B cell (primary cell): ENCODE measurements at regions not wholly inside any gene's neighbourhood (a gene's known extent, or its start where the extent isn't known, plus 50 kb on each side); places are given as distances from the start of the nearest gene placed in this dataset.

Experiments
- ATAC-seq: fragments of 200-7000 bp; cut with Tn5 transposase; one replicate; pipeline ENCODE4 v1.10.0; 2021; ENCODE audit warnings: low read depth, mild to moderate bottlenecking, moderate number of reproducible peaks, moderate library complexity
- CTCF ChIA-PET: fragments of 350-600 bp; sonication (Branson Sonifier 250); formaldehyde crosslinking; loops from one replicate; lab custom pipeline; 2021; ENCODE audit warnings: antibody characterized with exemption, inconsistent platforms; lab: Charles Lee
- POLR2A ChIA-PET: fragments of 350-600 bp; sonication (Branson Sonifier 250); formaldehyde crosslinking; loops from one replicate; lab custom pipeline; 2021; ENCODE audit warnings: antibody characterized with exemption; lab: Charles Lee
- DNase-seq: peaks from one replicate; pipeline ENCODE4 v3.0.0; 2013
- H2AFZ ChIP-seq: 2 replicates; pipeline ENCODE4 v1.6.1; 2012; ENCODE audit warnings: mild to moderate bottlenecking, low read depth, low read length; ENCODE audit not compliant: insufficient read depth, poor library complexity, severe bottlenecking
- H3K27ac ChIP-seq, 2 donors: 1 replicate in 1 of 2; 2 replicates in 1 of 2; pipeline ENCODE4 v1.5.1; 2012 to 2013; ENCODE audit warnings: low read length in 2 of 2, mild to moderate bottlenecking in 2 of 2, moderate library complexity in 1 of 2
- H3K27me3 ChIP-seq, 4 experiments: fragments of 200-600 bp in 1 of 4; sonication (generic) in 1 of 4; replicated peaks in 1 of 4; 1 replicate in 2 of 4; 2 replicates in 2 of 4; pipeline versions ENCODE4 v1.6.1 to v1.7.0; 2013 to 2016; ENCODE audit warnings: low read length in 3 of 4, mild to moderate bottlenecking in 2 of 4, mixed read lengths in 1 of 4, moderate library complexity in 1 of 4; ENCODE audit not compliant: insufficient read depth in 4 of 4, control insufficient read depth in 3 of 4; ENCODE audit errors: control extremely low read depth in 1 of 4
- H3K36me3 ChIP-seq, 2 experiments: replicated peaks in 1 of 2; 1 replicate in 1 of 2; 2 replicates in 1 of 2; pipeline versions ENCODE4 v1.6.1 to v1.7.1; 2013; ENCODE audit warnings: low read length in 1 of 2; ENCODE audit not compliant: insufficient read depth in 2 of 2, control insufficient read depth in 1 of 2; ENCODE audit errors: control extremely low read depth in 1 of 2, extremely low read depth in 1 of 2
- H3K4me1 ChIP-seq, 2 donors: fragments of 200-600 bp in 1 of 2; sonication (generic) in 1 of 2; 1 replicate in 1 of 2; 2 replicates in 1 of 2; pipeline versions ENCODE4 v1.5.1 to v1.6.1; 2013 to 2017; ENCODE audit warnings: low read length in 2 of 2; ENCODE audit not compliant: control insufficient read depth in 2 of 2, insufficient read depth in 2 of 2
- H3K4me2 ChIP-seq: replicated peaks from 2 replicates; pipeline ENCODE3; 2012; ENCODE audit warnings: mild to moderate bottlenecking, low read depth, low read length; ENCODE audit not compliant: poor library complexity, severe bottlenecking
- H3K4me3 ChIP-seq, 5 experiments: fragments of 200-600 bp in 1 of 5; sonication (generic) in 1 of 5; 1 replicate in 3 of 5; 2 replicates in 2 of 5; pipeline versions ENCODE4 v1.5.1 to v1.7.0; 2011 to 2016; ENCODE audit warnings: low read length in 4 of 5, mild to moderate bottlenecking in 4 of 5, low read depth in 2 of 5, control low read depth in 1 of 5, moderate library complexity in 1 of 5; ENCODE audit not compliant: insufficient read depth in 1 of 5; ENCODE audit errors: control extremely low read depth in 1 of 5, extremely low read depth in 1 of 5
- H3K79me2 ChIP-seq: fragments of 200-600 bp; sonication (generic); one replicate; pipeline ENCODE4 v1.6.0; 2016; ENCODE audit warnings: low read length; ENCODE audit not compliant: control insufficient read depth, insufficient read depth
- H3K9ac ChIP-seq: fragments of 200-600 bp; sonication (generic); 2 replicates; pipeline ENCODE4 v1.6.1; 2017; ENCODE audit warnings: mild to moderate bottlenecking, low read length, moderate library complexity
- H3K9me3 ChIP-seq, 3 donors: one replicate each; pipeline versions ENCODE4 v1.6.1 to v1.7.1; 2013; ENCODE audit warnings: low read length in 2 of 3; ENCODE audit not compliant: control insufficient read depth in 2 of 3, insufficient read depth in 1 of 3; ENCODE audit errors: control extremely low read depth in 1 of 3
- H4K20me1 ChIP-seq: 2 replicates; pipeline ENCODE4 v1.6.0; 2012; ENCODE audit warnings: mild to moderate bottlenecking, low read length; ENCODE audit not compliant: insufficient read depth, control insufficient read depth, poor library complexity, severe bottlenecking
- H3K27ac Mint-ChIP-seq: one replicate; pipeline ENCODE4 v1.8.0; 2021; ENCODE audit warnings: mixed read lengths
- H3K27me3 Mint-ChIP-seq: one replicate; pipeline ENCODE4 v1.8.0; 2021; ENCODE audit warnings: mixed read lengths
- H3K4me1 Mint-ChIP-seq: one replicate; pipeline ENCODE4 v1.8.0; 2021; ENCODE audit warnings: mixed read lengths
- H3K4me3 Mint-ChIP-seq: one replicate; pipeline ENCODE4 v1.8.0; 2021; ENCODE audit warnings: mixed read lengths
- H3K9me3 Mint-ChIP-seq: one replicate; pipeline ENCODE4 v1.8.0; 2022; ENCODE audit warnings: mixed read lengths; ENCODE audit not compliant: insufficient read depth
- EZH2 ChIP-seq: IDR thresholded peaks from 2 replicates; pipeline ENCODE4 v1.6.1; 2012; ENCODE audit warnings: borderline replicate concordance, low read depth, mild to moderate bottlenecking, moderate library complexity, low read length; ENCODE audit not compliant: insufficient read depth, poor library complexity, severe bottlenecking
- WGBS: methylation state at CpG from one replicate; pipeline ENCODE4 v1.1.5; 2013; ENCODE audit warnings: missing lambda C conversion rate; ENCODE audit not compliant: insufficient coverage; 5-methylcytosine and 5-hydroxymethylcytosine counted together
- intact Hi-C: fragments of 100-400 bp; cut with micrococcal nuclease; formaldehyde crosslinking; loops from one replicate; pipeline ENCODE4 v1.10.0; 2022
- TF ChIP-seq, protein P1 (sequence below): fragments of 200-600 bp; IDR thresholded peaks from one replicate; pipeline ENCODE4 v1.8.0; 2022; ENCODE audit warnings: antibody characterized with exemption, mild to moderate bottlenecking

DNA sequence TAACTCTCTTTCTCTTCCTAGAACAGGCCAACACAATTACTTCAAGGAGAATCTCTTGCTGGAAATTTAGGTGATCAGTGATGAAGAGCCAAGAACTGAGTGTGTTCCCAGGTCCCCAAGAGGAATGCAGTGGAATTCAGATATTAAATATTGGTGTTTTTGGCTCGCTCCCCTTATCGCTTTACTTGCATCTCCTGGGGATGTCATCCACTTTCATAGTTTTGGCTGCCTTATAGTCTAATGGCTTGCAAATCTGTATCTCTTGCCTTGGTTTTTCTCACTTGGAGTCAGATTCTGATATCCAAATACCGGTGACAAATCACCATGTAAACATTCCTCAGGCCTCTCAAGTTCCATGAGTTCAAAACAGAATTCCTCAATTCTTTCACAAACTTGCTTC is 151.0 kb upstream of the C1orf87 start:
- H3K4me1 ChIP-seq: no peaks in the 10 kb centered on the region
- H3K4me1 Mint-ChIP-seq: no peaks in the 10 kb centered on the region
- no peak overlapping the region for H3K9ac ChIP-seq
- H2AFZ ChIP-seq: no peak overlapping the region
- ChIA-PET POLR2A (no interaction called here), CTCF (no interaction called here)
- no peak for ATAC-seq
- no peaks in the 10 kb centered on the region for H3K36me3 ChIP-seq
- no peaks in the 10 kb centered on the region for H3K9me3 ChIP-seq
- no peak for TF ChIP-seq EZH2
- TF ChIP-seq, protein P1, sequence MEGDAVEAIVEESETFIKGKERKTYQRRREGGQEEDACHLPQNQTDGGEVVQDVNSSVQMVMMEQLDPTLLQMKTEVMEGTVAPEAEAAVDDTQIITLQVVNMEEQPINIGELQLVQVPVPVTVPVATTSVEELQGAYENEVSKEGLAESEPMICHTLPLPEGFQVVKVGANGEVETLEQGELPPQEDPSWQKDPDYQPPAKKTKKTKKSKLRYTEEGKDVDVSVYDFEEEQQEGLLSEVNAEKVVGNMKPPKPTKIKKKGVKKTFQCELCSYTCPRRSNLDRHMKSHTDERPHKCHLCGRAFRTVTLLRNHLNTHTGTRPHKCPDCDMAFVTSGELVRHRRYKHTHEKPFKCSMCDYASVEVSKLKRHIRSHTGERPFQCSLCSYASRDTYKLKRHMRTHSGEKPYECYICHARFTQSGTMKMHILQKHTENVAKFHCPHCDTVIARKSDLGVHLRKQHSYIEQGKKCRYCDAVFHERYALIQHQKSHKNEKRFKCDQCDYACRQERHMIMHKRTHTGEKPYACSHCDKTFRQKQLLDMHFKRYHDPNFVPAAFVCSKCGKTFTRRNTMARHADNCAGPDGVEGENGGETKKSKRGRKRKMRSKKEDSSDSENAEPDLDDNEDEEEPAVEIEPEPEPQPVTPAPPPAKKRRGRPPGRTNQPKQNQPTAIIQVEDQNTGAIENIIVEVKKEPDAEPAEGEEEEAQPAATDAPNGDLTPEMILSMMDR: no peak
- no peak overlapping the region for H3K27ac ChIP-seq
- H3K27me3 Mint-ChIP-seq: no peaks in the 10 kb centered on the region
- H3K27me3 ChIP-seq: no peaks in the 10 kb centered on the region
- intact Hi-C loops: no loop called here
- H3K79me2 ChIP-seq: no peaks in the 10 kb centered on the region
- no peak overlapping the region for H3K27ac Mint-ChIP-seq
- no peak overlapping the region for H3K4me3 ChIP-seq
- H3K4me2 ChIP-seq: no peak overlapping the region
- no peaks in the 10 kb centered on the region for H4K20me1 ChIP-seq
- no peak for DNase-seq
- H3K4me3 Mint-ChIP-seq: no peak overlapping the region
- H3K9me3 Mint-ChIP-seq: no peaks in the 10 kb centered on the region
- WGBS: 100% methylated on average over 2 of the region's 3 CpGs

DNA sequence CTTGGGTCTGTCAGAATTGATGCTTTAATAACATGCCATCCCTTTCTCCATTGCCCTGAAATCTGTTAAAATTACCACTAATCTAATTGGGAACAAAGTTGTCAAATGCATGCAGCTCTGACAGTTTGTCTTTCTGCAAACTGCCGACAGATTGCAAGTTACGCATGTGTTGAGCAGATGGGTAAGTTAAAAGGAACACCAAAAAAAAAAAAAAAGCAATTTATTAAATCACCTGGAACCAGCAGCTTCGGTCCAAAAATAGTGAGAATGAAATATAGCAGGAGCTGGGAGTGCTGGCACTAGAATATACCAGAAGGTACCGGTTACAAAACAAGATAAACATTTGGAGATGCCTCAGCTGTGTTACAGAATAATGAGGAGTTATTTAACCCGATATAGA is 149.6 kb upstream of the C1orf87 start:
- H3K4me1 ChIP-seq: no peaks in the 10 kb centered on the region
- Mint-ChIP-seq H3K27me3 (no peaks in the 10 kb centered on the region), H3K4me3 (no peak overlapping the region), H3K4me1 (no peaks in the 10 kb centered on the region), H3K9me3 (no peaks in the 10 kb centered on the region), H3K27ac (no peak overlapping the region)
- H3K9me3 ChIP-seq: no peaks in the 10 kb centered on the region
- H3K79me2 ChIP-seq: no peaks in the 10 kb centered on the region
- no peak for DNase-seq
- intact Hi-C loops: no loop called here
- no peak overlapping the region for H3K4me2 ChIP-seq
- CTCF ChIA-PET: no interaction called here
- no CpG with 5 or more reads among the region's 5 CpGs for WGBS
- POLR2A ChIA-PET: no interaction called here
- no peaks in the 10 kb centered on the region for H3K27me3 ChIP-seq
- no peak overlapping the region for H3K4me3 ChIP-seq
- H4K20me1 ChIP-seq: no peaks in the 10 kb centered on the region
- ATAC-seq: no peak
- no peak overlapping the region for H3K27ac ChIP-seq
- H3K9ac ChIP-seq: no peak overlapping the region
- H3K36me3 ChIP-seq: no peaks in the 10 kb centered on the region
- TF ChIP-seq, protein P1: no peak
- no peak for TF ChIP-seq EZH2
- no peak overlapping the region for H2AFZ ChIP-seq
